ENCODE measurements at regions not wholly inside any gene's neighbourhood (a gene's known extent, or its start where the extent isn't known, plus 50 kb on each side); places are given as distances from the start of the nearest gene placed in this dataset.

GRCh38 chr15:92316586-92317295 lies 76.9 kb upstream of the ST8SIA2 start:
- TF ChIP-seq, protein P1, sequence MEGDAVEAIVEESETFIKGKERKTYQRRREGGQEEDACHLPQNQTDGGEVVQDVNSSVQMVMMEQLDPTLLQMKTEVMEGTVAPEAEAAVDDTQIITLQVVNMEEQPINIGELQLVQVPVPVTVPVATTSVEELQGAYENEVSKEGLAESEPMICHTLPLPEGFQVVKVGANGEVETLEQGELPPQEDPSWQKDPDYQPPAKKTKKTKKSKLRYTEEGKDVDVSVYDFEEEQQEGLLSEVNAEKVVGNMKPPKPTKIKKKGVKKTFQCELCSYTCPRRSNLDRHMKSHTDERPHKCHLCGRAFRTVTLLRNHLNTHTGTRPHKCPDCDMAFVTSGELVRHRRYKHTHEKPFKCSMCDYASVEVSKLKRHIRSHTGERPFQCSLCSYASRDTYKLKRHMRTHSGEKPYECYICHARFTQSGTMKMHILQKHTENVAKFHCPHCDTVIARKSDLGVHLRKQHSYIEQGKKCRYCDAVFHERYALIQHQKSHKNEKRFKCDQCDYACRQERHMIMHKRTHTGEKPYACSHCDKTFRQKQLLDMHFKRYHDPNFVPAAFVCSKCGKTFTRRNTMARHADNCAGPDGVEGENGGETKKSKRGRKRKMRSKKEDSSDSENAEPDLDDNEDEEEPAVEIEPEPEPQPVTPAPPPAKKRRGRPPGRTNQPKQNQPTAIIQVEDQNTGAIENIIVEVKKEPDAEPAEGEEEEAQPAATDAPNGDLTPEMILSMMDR (IDR thresholded peaks at IDR 0.05) = no peak
- Histone ChIP-seq H3K4me3 (no peak overlapping the region), H3K9me3 (no peaks in the 10 kb centered on the region), H3K36me3 (no peaks in the 10 kb centered on the region), H3K27me3 (no peaks in the 10 kb centered on the region), H3K4me1 (peaks cover 0 to 11% of the 10 kb centered on the region in 2 donors), H3K27ac (no peak overlapping the region)
- DNase-seq (ENCODE audit: low spot score) = no peak

- Histone ChIP-seq H3K27me3 (no peaks in the 10 kb centered on the region), H3K36me3 (no peaks in the 10 kb centered on the region), H3K4me3 (no peak overlapping the region), H3K9me3 (no peaks in the 10 kb centered on the region), H3K27ac (no peak overlapping the region), H3K4me1 (peaks cover 0 to 19% of the 10 kb centered on the region in 2 donors)
- TF ChIP-seq, protein P1 (IDR thresholded peaks at IDR 0.05) = no peak
- DNase-seq (ENCODE audit: low spot score) = no peak
Measured at GRCh38 chr15:92320012-92320699, 73.5 kb upstream of the ST8SIA2 start.

DNA sequence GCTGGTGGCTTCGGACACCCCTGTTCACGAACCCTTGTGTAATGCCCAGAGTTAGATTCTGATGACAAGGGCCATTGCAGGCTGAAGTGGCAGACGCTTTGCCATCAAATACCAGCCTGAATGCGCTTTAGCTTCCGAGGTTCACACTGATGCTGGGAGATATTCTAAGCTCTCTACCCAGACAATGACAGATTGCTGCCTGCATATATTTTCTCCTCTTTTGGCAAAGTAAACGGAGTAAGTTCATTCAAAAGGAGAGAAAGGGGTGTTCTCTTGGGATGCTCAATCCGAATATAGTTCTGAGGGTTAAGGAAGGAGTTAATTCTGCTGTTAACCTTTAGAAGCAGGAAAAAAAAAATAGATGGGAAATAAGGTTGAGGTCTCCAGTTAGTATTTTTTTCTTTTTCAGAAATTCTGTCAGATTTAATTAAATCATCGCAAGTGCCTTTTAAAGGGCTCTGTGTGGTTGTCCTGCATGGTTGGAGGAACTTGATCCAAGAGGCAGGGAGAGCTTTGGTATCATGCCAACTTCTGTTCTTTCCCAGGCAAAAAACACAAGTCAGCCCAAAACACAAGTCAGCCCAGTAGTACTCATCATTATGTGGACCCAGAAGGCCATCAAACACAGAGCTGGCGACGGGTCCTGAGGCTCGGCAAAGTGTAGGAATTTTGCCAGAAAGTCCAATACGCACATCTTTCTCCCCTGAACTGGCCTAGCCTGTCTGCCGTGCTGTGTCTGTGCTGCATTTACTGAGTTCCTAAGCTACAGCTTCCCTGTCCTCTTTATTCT lies 70.9 kb upstream of the ST8SIA2 start:
- no peak for DNase-seq (ENCODE audit: low spot score)
- Histone ChIP-seq H3K4me3 (no peak overlapping the region), H3K9me3 (no peaks in the 10 kb centered on the region), H3K36me3 (no peaks in the 10 kb centered on the region), H3K27me3 (no peaks in the 10 kb centered on the region), H3K4me1 (peaks cover 0 to 13% of the 10 kb centered on the region in 2 donors), H3K27ac (no peak overlapping the region)
- TF ChIP-seq, protein P1 (IDR thresholded peaks at IDR 0.05) = no peak

DNA sequence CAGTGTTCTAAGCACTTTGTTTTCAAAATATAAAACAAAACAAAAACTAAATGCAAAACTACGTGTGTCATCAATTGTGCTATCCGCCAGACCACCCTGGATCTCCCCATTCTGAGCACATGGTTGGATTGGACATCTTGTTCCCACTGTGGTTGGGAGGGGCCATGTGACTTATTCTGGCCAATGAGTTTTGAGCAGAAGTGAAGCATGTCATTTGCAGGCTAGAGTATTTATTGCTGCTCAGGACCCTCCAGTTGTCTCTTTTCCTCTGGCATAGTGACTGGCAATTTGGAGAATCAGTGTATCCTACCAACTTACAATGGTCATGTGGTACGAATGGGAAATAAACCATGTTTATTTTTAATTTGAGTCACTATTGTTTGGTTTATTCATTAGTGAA lies 70.2 kb upstream of the ST8SIA2 start:
- H3K27me3 ChIP-seq = no peaks in the 10 kb centered on the region
- H3K27ac ChIP-seq = no peak overlapping the region
- no peak overlapping the region for H3K4me3 ChIP-seq
- H3K36me3 ChIP-seq = no peaks in the 10 kb centered on the region
- TF ChIP-seq, protein P1 (IDR thresholded peaks at IDR 0.05) = no peak
- H3K4me1 ChIP-seq = peaks cover 0 to 13% of the 10 kb centered on the region in 2 donors
- no peak for DNase-seq (ENCODE audit: low spot score)
- H3K9me3 ChIP-seq = no peaks in the 10 kb centered on the region

DNA sequence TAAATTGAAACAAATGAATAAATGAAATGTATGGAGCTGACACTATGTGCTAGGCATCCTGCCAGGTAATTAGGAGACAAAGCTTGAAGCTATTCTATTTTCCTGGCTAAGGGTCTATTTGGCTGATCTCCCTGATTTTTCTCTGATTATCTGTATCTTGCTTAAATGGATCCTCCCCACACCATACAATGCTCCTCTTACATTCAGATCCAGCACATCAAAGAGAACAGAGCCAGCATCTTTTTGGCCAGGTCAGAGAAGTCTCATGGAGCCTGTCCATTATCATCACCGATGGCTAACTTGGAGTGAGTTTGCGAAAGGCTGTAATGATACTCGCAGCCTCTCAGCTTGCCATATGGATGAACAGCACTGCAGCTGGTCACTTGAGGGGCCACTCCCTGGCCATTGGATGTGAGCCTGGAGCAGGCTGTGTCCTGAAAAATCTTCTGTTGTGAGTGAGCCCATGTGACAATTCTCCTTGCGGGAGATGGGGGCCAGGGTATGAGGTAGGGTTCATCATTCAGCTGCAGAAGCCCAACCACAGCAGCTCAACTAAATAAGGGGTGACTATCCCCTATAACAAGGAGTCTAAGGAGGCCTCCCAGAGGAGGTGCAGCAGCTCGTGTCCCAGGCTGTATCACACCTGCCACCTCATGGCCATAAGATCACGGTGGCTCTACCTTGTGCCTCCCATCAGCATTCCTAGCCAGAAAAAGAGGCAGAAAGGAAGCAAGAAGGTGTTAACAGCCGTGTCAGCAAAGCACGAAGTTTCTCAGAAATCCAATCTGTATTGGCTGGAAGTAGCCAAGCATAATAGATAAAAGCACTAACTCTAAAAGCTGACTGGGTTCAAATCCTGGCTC lies 69.3 kb upstream of the ST8SIA2 start:
- Histone ChIP-seq H3K27me3 (no peaks in the 10 kb centered on the region), H3K36me3 (no peaks in the 10 kb centered on the region), H3K27ac (no peak overlapping the region), H3K9me3 (no peaks in the 10 kb centered on the region), H3K4me1 (peaks cover 0 to 13% of the 10 kb centered on the region in 2 donors), H3K4me3 (no peak overlapping the region)
- TF ChIP-seq, protein P1 (IDR thresholded peaks at IDR 0.05) = no peak
- DNase-seq (ENCODE audit: low spot score) = no peak
